IMR-90 (cell line): ENCODE measurements at regions not wholly inside any gene's neighbourhood (a gene's known extent, or its start where the extent isn't known, plus 50 kb on each side); places are given as distances from the start of the nearest gene placed in this dataset.
A peak's percentile ranks its signal among the peaks of the same experiment; 100 is the strongest.

Experiments
- ATAC-seq: fragments of 200-7000 bp; cut with Tn5 transposase; 2 replicates; pipeline ENCODE4 v1.9.1; 2020; ENCODE audit warnings: low read depth, mild to moderate bottlenecking, moderate library complexity
- BruUV-seq: library from RNA; stranded (reverse); fragments of 400-500 nt; replicated peaks from 2 replicates; lab custom pipeline; 2021; lab: Mats Ljungman, UMichigan
- CTCF ChIA-PET: fragments of 300-600 bp; formaldehyde crosslinking; extraction: SDS; loops from one replicate; lab custom pipeline; 2021; ENCODE audit warnings: antibody characterized with exemption; lab: Yijun Ruan, JAX
- POLR2A ChIA-PET: fragments of 300-600 bp; sonication (Branson Sonifier 250); formaldehyde crosslinking; loops from one replicate; lab custom pipeline; 2022; ENCODE audit warnings: antibody characterized with exemption; ENCODE audit not compliant: unreplicated experiment; lab: Charles Lee
- DNase-seq: peaks from one replicate; pipeline ENCODE4 v3.0.0; 2013
- H2AFZ ChIP-seq: replicated peaks from 2 replicates; pipeline ENCODE3; 2013; ENCODE audit warnings: low read length, mild to moderate bottlenecking; ENCODE audit not compliant: poor library complexity
- H2AK5ac ChIP-seq: 2 replicates; pipeline ENCODE4 v1.6.1; 2013; ENCODE audit warnings: low read depth, low read length, inconsistent platforms
- H2AK9ac ChIP-seq: replicated peaks from 2 replicates; pipeline ENCODE3; 2013; ENCODE audit warnings: mild to moderate bottlenecking, low read depth, low read length, moderate library complexity; ENCODE audit not compliant: poor library complexity
- H2BK120ac ChIP-seq: 2 replicates; pipeline ENCODE4 v1.6.1; 2013; ENCODE audit warnings: low read depth, low read length, inconsistent platforms
- H2BK15ac ChIP-seq: 3 replicates; pipeline ENCODE4 v1.6.1; 2013; ENCODE audit warnings: low read depth, low read length, inconsistent platforms
- H2BK20ac ChIP-seq: 2 replicates; pipeline ENCODE4 v1.6.1; 2013; ENCODE audit warnings: low read depth, mild to moderate bottlenecking, inconsistent platforms, low read length, moderate library complexity
- H2BK5ac ChIP-seq: 2 replicates; pipeline ENCODE4 v1.6.1; 2013; ENCODE audit warnings: mild to moderate bottlenecking, low read depth, low read length, inconsistent platforms; ENCODE audit not compliant: poor library complexity, severe bottlenecking
- H3K14ac ChIP-seq: replicated peaks from 2 replicates; pipeline ENCODE4 v1.6.1; 2013; ENCODE audit warnings: low read depth, low read length, inconsistent platforms
- H3K18ac ChIP-seq: 2 replicates; pipeline ENCODE4 v1.6.1; 2013; ENCODE audit warnings: low read depth, low read length, control low read depth
- H3K23ac ChIP-seq: 2 replicates; pipeline ENCODE4 v1.6.1; 2013; ENCODE audit warnings: low read depth, low read length, inconsistent platforms
- H3K27ac ChIP-seq: 2 replicates; pipeline ENCODE4 v1.5.1; 2013; ENCODE audit warnings: mild to moderate bottlenecking, control low read depth, low read length; ENCODE audit not compliant: insufficient read depth
- H3K27me3 ChIP-seq: 2 replicates; pipeline ENCODE4 v1.6.1; 2013; ENCODE audit warnings: low read length; ENCODE audit not compliant: control insufficient read depth, insufficient read depth
- H3K36me3 ChIP-seq: 2 replicates; pipeline ENCODE4 v1.6.1; 2013; ENCODE audit warnings: low read length, mixed read lengths; ENCODE audit not compliant: control insufficient read depth, insufficient read depth
- H3K4ac ChIP-seq: 2 replicates; pipeline ENCODE4 v1.6.1; 2013; ENCODE audit warnings: low read depth, low read length, inconsistent platforms
- H3K4me1 ChIP-seq: 2 replicates; pipeline ENCODE4 v1.6.1; 2013; ENCODE audit warnings: low read length, mixed read lengths; ENCODE audit not compliant: control insufficient read depth, insufficient read depth
- H3K4me2 ChIP-seq: 2 replicates; pipeline ENCODE4 v1.6.1; 2013; ENCODE audit warnings: low read depth, mild to moderate bottlenecking, control low read depth, low read length, moderate library complexity
- H3K4me3 ChIP-seq: 2 replicates; pipeline ENCODE4 v1.5.1; 2013; ENCODE audit warnings: low read depth, mild to moderate bottlenecking, control low read depth, low read length, moderate library complexity; ENCODE audit not compliant: insufficient read depth
- H3K56ac ChIP-seq: 2 replicates; pipeline ENCODE4 v1.6.1; 2013; ENCODE audit warnings: low read length, inconsistent platforms; ENCODE audit not compliant: insufficient read depth; ENCODE audit errors: extremely low read depth
- H3K79me1 ChIP-seq, 2 experiments: 2 replicates each; pipeline ENCODE4 v1.6.1; 2013; ENCODE audit warnings: low read length in 2 of 2, inconsistent platforms in 1 of 2, low read depth in 1 of 2
- H3K9ac ChIP-seq: 2 replicates; pipeline ENCODE4 v1.6.1; 2013; ENCODE audit warnings: low read depth, low read length, control low read depth
- H3K9me1 ChIP-seq: 2 replicates; pipeline ENCODE4 v1.6.1; 2013; ENCODE audit warnings: low read length, inconsistent platforms; ENCODE audit not compliant: insufficient read depth
- H3K9me3 ChIP-seq: 2 replicates; pipeline ENCODE4 v1.6.1; 2013; ENCODE audit warnings: low read length; ENCODE audit not compliant: control insufficient read depth, insufficient read depth
- H4K20me1 ChIP-seq: 2 replicates; pipeline ENCODE4 v1.6.1; 2013; ENCODE audit warnings: low read length, inconsistent platforms; ENCODE audit not compliant: insufficient read depth
- H4K5ac ChIP-seq: 2 replicates; pipeline ENCODE4 v1.6.1; 2013; ENCODE audit warnings: mild to moderate bottlenecking, low read depth, low read length, control low read depth
- H4K8ac ChIP-seq, 2 experiments: 2 replicates each; pipeline ENCODE4 v1.6.1; 2013; ENCODE audit warnings: low read depth in 2 of 2, low read length in 2 of 2, control low read depth in 1 of 2, inconsistent platforms in 1 of 2
- H4K91ac ChIP-seq: 2 replicates; pipeline ENCODE4 v1.6.1; 2013; ENCODE audit warnings: low read depth, low read length, inconsistent platforms; ENCODE audit not compliant: insufficient read depth
- BHLHE40 ChIP-seq: fragments of 150-350 bp; IDR thresholded peaks from 2 replicates; pipeline ENCODE4 v1.6.1; 2016; ENCODE audit warnings: mild to moderate bottlenecking, low read depth, low read length
- CEBPB ChIP-seq: IDR thresholded peaks from 2 replicates; pipeline ENCODE4 v1.6.1; 2012; ENCODE audit warnings: low read depth, low read length, improper control_type of control experiment
- CTCF ChIP-seq: conservative IDR thresholded peaks from 2 replicates; pipeline ENCODE4 v1.5.1; 2012; ENCODE audit warnings: mild to moderate bottlenecking, low read depth, low read length, improper control_type of control experiment
- FOS ChIP-seq: fragments of 150-350 bp; IDR thresholded peaks from 2 replicates; pipeline ENCODE4 v1.6.1; 2016; ENCODE audit warnings: low read depth, low read length
- MAFK ChIP-seq: IDR thresholded peaks from 2 replicates; pipeline ENCODE4 v1.6.1; 2012; ENCODE audit warnings: low read depth, low read length, improper control_type of control experiment
- MAZ ChIP-seq: IDR thresholded peaks from 2 replicates; pipeline ENCODE4 v1.6.1; 2012; ENCODE audit warnings: low read depth, mild to moderate bottlenecking, low read length, improper control_type of control experiment, moderate library complexity, borderline replicate concordance
- NFE2L2 ChIP-seq: fragments of 150-350 bp; IDR thresholded peaks from 2 replicates; pipeline ENCODE4 v1.6.1; 2016; ENCODE audit warnings: low read depth, mild to moderate bottlenecking, low read length
- USF2 ChIP-seq: fragments of 150-350 bp; IDR thresholded peaks from 2 replicates; pipeline ENCODE4 v1.6.1; 2017; ENCODE audit warnings: mild to moderate bottlenecking, antibody characterized with exemption, low read length, low read depth
- WGBS, 2 experiments: methylation state at CpG; one replicate each; pipeline versions ENCODE4 v1.1.5 to v1.1.7; 2013; ENCODE audit warnings: missing lambda C conversion rate in 2 of 2; ENCODE audit not compliant: insufficient read length in 1 of 2; ENCODE audit errors: extremely low coverage in 2 of 2; 5-methylcytosine and 5-hydroxymethylcytosine counted together
- dilution Hi-C: fragments of 300-500 bp; cut with HindIII; formaldehyde crosslinking; loops from one replicate; pipeline ENCODE4 v1.14.3; 2018; ENCODE audit warnings: low sequenced_read_pairs; ENCODE audit not compliant: unreplicated experiment
- in situ Hi-C: fragments of 300-500 bp; cut with MboI; formaldehyde crosslinking; loops from 3 replicates; pipeline ENCODE4 v1.14.3; 2019; ENCODE audit warnings: low sequenced_read_pairs, inconsistent platforms, mixed read lengths
- intact Hi-C: fragments of 100-400 bp; cut with micrococcal nuclease; formaldehyde crosslinking; loops from 2 replicates; pipeline ENCODE4 v1.10.0; 2022

- Histone ChIP-seq H2BK20ac (no peak overlapping the region), H4K5ac (no peak overlapping the region), H3K36me3 (no peaks in the 10 kb centered on the region), H3K79me1 (no peaks in the 10 kb centered on the region), H3K18ac (no peak overlapping the region), H3K9ac (no peak overlapping the region), H2BK15ac (no peak overlapping the region), H3K4ac (no peak overlapping the region), H4K8ac (no peak overlapping the region), H3K4me3 (no peak overlapping the region), H2BK5ac (no peak overlapping the region), H3K56ac (no peak overlapping the region), H4K20me1 (no peaks in the 10 kb centered on the region), H3K23ac (no peak overlapping the region), H2BK120ac (no peak overlapping the region), H3K27ac (no peak overlapping the region), H3K4me1 (no peaks in the 10 kb centered on the region), H4K91ac (no peak overlapping the region), H3K9me1 (no peaks in the 10 kb centered on the region), H3K4me2 (no peak overlapping the region), H2AK5ac (no peak overlapping the region), H3K9me3 (no peaks in the 10 kb centered on the region; the same call in 1 of the 2 replicates), H2AFZ (no peak overlapping the region), H3K14ac (no peak overlapping the region), H3K27me3 (no peaks in the 10 kb centered on the region), H2AK9ac (no peak overlapping the region)
- intact Hi-C loops, result no loop called here
- in situ Hi-C loops, result no loop called here
- TF ChIP-seq NFE2L2, result no peak
- TF ChIP-seq FOS, result no peak
- no peak for TF ChIP-seq USF2
- no peak for TF ChIP-seq CTCF
- TF ChIP-seq MAFK, result no peak
- TF ChIP-seq CEBPB, result peak; percentile 22; the same call in 1 of the 2 replicates
- TF ChIP-seq BHLHE40, result no peak
- TF ChIP-seq MAZ, result no peak
- ChIA-PET CTCF (no interaction called here), POLR2A (no interaction called here)
- dilution Hi-C loops, result no loop called here
- ATAC-seq (no peak), DNase-seq (no peak)
- no TSS peak for BruUV-seq
- no CpG with 5 or more reads among the region's 4 CpGs for WGBS, 2 experiments
Measured at GRCh38 chr7:88395715-88396114, 89.0 kb upstream of the STEAP4 start.
